ENCODE measurements at regions not wholly inside any gene's neighbourhood (a gene's known extent, or its start where the extent isn't known, plus 50 kb on each side); places are given as distances from the start of the nearest gene placed in this dataset.
"Not testable (repeated sequence)": the region's sequence is repeated elsewhere in the genome, so short reads cannot be mapped to it uniquely, and the experiment has no call there.

- Histone ChIP-seq H3K27ac (no peak overlapping the region), H4K20me1 (ENCODE audit: insufficient read depth, poor library complexity, severe bottlenecking) (no peaks in the 10 kb centered on the region), H3K27me3 (no peaks in the 10 kb centered on the region), H3K36me3 (replicated peaks; ENCODE audit: insufficient read depth, low read depth) (no peaks in the 10 kb centered on the region), H3K9me2 (replicated peaks; ENCODE audit: insufficient read depth) (no peaks in the 10 kb centered on the region), H3K9me3 (ENCODE audit: low read depth) (no peaks in the 10 kb centered on the region), H3K4me2 (no peak overlapping the region), H2AFZ (no peak overlapping the region), H3K4me1 (ENCODE audit: insufficient read depth) (no peaks in the 10 kb centered on the region), H3K79me2 (no peaks in the 10 kb centered on the region), H3K4me3 (no peak overlapping the region)
- whole genome bisulfite sequencing (ENCODE audit: low lambda C conversion rate, missing lambda C conversion rate) = 62% methylated on average over 4 of the region's 4 CpGs
- no peak for DNase-seq (ENCODE audit: low spot score)
- TF ChIP-seq EZH2phosphoT487 (IDR thresholded peaks at IDR 0.05; ENCODE audit: low read depth, severe bottlenecking, unreplicated experiment) (no peak), EZH2 (IDR thresholded peaks at IDR 0.05; ENCODE audit: borderline replicate concordance) (no peak)
- TF ChIP-seq, protein P1, sequence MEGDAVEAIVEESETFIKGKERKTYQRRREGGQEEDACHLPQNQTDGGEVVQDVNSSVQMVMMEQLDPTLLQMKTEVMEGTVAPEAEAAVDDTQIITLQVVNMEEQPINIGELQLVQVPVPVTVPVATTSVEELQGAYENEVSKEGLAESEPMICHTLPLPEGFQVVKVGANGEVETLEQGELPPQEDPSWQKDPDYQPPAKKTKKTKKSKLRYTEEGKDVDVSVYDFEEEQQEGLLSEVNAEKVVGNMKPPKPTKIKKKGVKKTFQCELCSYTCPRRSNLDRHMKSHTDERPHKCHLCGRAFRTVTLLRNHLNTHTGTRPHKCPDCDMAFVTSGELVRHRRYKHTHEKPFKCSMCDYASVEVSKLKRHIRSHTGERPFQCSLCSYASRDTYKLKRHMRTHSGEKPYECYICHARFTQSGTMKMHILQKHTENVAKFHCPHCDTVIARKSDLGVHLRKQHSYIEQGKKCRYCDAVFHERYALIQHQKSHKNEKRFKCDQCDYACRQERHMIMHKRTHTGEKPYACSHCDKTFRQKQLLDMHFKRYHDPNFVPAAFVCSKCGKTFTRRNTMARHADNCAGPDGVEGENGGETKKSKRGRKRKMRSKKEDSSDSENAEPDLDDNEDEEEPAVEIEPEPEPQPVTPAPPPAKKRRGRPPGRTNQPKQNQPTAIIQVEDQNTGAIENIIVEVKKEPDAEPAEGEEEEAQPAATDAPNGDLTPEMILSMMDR (IDR thresholded peaks at IDR 0.05; ENCODE audit: poor library complexity) = no peak
Observed at GRCh38 chr3:106097817-106098435, 229.1 kb upstream of the CBLB start.

- Histone ChIP-seq H3K9me3 (ENCODE audit: low read depth) (no peaks in the 10 kb centered on the region), H3K79me2 (no peaks in the 10 kb centered on the region), H3K4me2 (no peak overlapping the region), H3K27me3 (no peaks in the 10 kb centered on the region), H3K36me3 (replicated peaks; ENCODE audit: insufficient read depth, low read depth) (no peaks in the 10 kb centered on the region), H3K27ac (no peak overlapping the region), H2AFZ (no peak overlapping the region), H3K9me2 (replicated peaks; ENCODE audit: insufficient read depth) (no peaks in the 10 kb centered on the region), H3K4me3 (no peak overlapping the region), H4K20me1 (ENCODE audit: insufficient read depth, poor library complexity, severe bottlenecking) (no peaks in the 10 kb centered on the region), H3K4me1 (ENCODE audit: insufficient read depth) (no peaks in the 10 kb centered on the region)
- no peak for DNase-seq (ENCODE audit: low spot score)
- WGBS (ENCODE audit: low lambda C conversion rate, missing lambda C conversion rate) = 81% methylated on average over 2 of the region's 2 CpGs
- TF ChIP-seq EZH2phosphoT487 (IDR thresholded peaks at IDR 0.05; ENCODE audit: low read depth, severe bottlenecking, unreplicated experiment) (no peak), EZH2 (IDR thresholded peaks at IDR 0.05; ENCODE audit: borderline replicate concordance) (no peak)
- TF ChIP-seq, protein P1 (IDR thresholded peaks at IDR 0.05; ENCODE audit: poor library complexity) = no peak
Observed at GRCh38 chr3:106103383-106103782, 234.6 kb upstream of the CBLB start.

- DNase-seq (ENCODE audit: low spot score) = no peak
- Histone ChIP-seq H3K4me1 (ENCODE audit: insufficient read depth) (no peaks in the 10 kb centered on the region), H4K20me1 (ENCODE audit: insufficient read depth, poor library complexity, severe bottlenecking) (no peaks in the 10 kb centered on the region), H3K36me3 (replicated peaks; ENCODE audit: insufficient read depth, low read depth) (no peaks in the 10 kb centered on the region), H3K9me3 (ENCODE audit: low read depth) (no peaks in the 10 kb centered on the region), H2AFZ (no peak overlapping the region), H3K4me3 (no peak overlapping the region), H3K27ac (no peak overlapping the region), H3K9me2 (replicated peaks; ENCODE audit: insufficient read depth) (no peaks in the 10 kb centered on the region), H3K4me2 (no peak overlapping the region), H3K27me3 (no peaks in the 10 kb centered on the region), H3K79me2 (no peaks in the 10 kb centered on the region)
- no peak for TF ChIP-seq EZH2 (IDR thresholded peaks at IDR 0.05; ENCODE audit: borderline replicate concordance)
- WGBS (ENCODE audit: low lambda C conversion rate, missing lambda C conversion rate) = 18% methylated on average over 4 of the region's 4 CpGs
Observed at GRCh38 chr3:106104078-106104477, 235.3 kb upstream of the CBLB start.

GRCh38 chr3:106108925-106109324 lies 240.1 kb upstream of the CBLB start:
- TF ChIP-seq EZH2phosphoT487 (IDR thresholded peaks at IDR 0.05; ENCODE audit: low read depth, severe bottlenecking, unreplicated experiment) (no peak), EZH2 (IDR thresholded peaks at IDR 0.05; ENCODE audit: borderline replicate concordance) (no peak)
- TF ChIP-seq, protein P1 (IDR thresholded peaks at IDR 0.05; ENCODE audit: poor library complexity) = no peak
- no peaks in the 10 kb centered on the region for H3K9me3 ChIP-seq (ENCODE audit: low read depth)
- WGBS (ENCODE audit: low lambda C conversion rate, missing lambda C conversion rate) = 80% methylated on average over 2 of the region's 2 CpGs
- no peaks in the 10 kb centered on the region for H4K20me1 ChIP-seq (ENCODE audit: insufficient read depth, poor library complexity, severe bottlenecking)
- no peak overlapping the region for H2AFZ ChIP-seq
- H3K9me2 ChIP-seq (replicated peaks; ENCODE audit: insufficient read depth) = no peaks in the 10 kb centered on the region
- H3K4me3 ChIP-seq = no peak overlapping the region
- H3K4me1 ChIP-seq (ENCODE audit: insufficient read depth) = no peaks in the 10 kb centered on the region
- no peak for DNase-seq (ENCODE audit: low spot score)
- H3K79me2 ChIP-seq = no peaks in the 10 kb centered on the region
- no peak overlapping the region for H3K4me2 ChIP-seq
- no peak overlapping the region for H3K27ac ChIP-seq
- H3K36me3 ChIP-seq (replicated peaks; ENCODE audit: insufficient read depth, low read depth) = no peaks in the 10 kb centered on the region
- H3K27me3 ChIP-seq = no peaks in the 10 kb centered on the region

GRCh38 chr3:106112561-106112960 lies 243.7 kb upstream of the CBLB start:
- not testable (repeated sequence) for H3K79me2 ChIP-seq; H3K9me2 ChIP-seq (replicated peaks; ENCODE audit: insufficient read depth); H3K27me3 ChIP-seq; H3K4me1 ChIP-seq (ENCODE audit: insufficient read depth); H4K20me1 ChIP-seq (ENCODE audit: insufficient read depth, poor library complexity, severe bottlenecking); H3K4me2 ChIP-seq; DNase-seq (ENCODE audit: low spot score); H3K9me3 ChIP-seq (ENCODE audit: low read depth); H3K27ac ChIP-seq; H3K36me3 ChIP-seq (replicated peaks; ENCODE audit: insufficient read depth, low read depth); H3K4me3 ChIP-seq; H2AFZ ChIP-seq
- WGBS (ENCODE audit: low lambda C conversion rate, missing lambda C conversion rate) = 0% methylated on average over 1 of the region's 26 CpGs
